NB4 (cell line): ENCODE measurements at regions not wholly inside any gene's neighbourhood (a gene's known extent, or its start where the extent isn't known, plus 50 kb on each side); places are given as distances from the start of the nearest gene placed in this dataset.

ENCODE experiments used
- MYC ChIP-seq: IDR thresholded peaks from 2 replicates; pipeline ENCODE4 v1.6.1; 2011; ENCODE audit warnings: low read depth, low read length
- POLR2A ChIP-seq: IDR thresholded peaks from 2 replicates; pipeline ENCODE4 v1.6.1; 2011; ENCODE audit warnings: mild to moderate bottlenecking; ENCODE audit not compliant: insufficient read length; ENCODE audit errors: extremely low read depth
- TF ChIP-seq, protein P1 (sequence below): IDR thresholded peaks from one replicate; pipeline ENCODE4 v1.5.1; 2012; ENCODE audit warnings: low read depth, low read length
- TF ChIP-seq, protein P2 (sequence below): IDR thresholded peaks from 2 replicates; pipeline ENCODE4 v1.6.1; 2011; ENCODE audit warnings: low read depth, low read length

DNA sequence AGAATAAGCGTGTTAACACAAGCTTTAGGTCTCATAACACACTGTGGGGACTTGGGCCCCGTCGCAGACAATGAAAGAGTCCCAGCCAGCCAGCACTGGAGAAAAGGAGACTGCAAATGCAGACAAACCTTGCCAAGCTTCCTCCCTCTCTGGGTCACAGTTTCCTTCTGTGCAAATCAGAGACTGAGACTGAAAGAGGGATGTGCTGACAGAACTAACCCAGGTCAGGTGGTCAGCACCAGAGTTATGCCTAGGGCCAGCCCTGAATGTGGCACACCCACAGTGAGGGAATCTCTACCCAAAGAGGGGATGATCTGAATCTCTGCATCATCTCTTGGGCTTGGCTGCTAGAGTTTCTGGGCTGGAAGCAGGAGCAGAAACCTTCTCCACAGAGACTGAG is 282.3 kb upstream of the CCL2 start:
- TF ChIP-seq, protein P1, sequence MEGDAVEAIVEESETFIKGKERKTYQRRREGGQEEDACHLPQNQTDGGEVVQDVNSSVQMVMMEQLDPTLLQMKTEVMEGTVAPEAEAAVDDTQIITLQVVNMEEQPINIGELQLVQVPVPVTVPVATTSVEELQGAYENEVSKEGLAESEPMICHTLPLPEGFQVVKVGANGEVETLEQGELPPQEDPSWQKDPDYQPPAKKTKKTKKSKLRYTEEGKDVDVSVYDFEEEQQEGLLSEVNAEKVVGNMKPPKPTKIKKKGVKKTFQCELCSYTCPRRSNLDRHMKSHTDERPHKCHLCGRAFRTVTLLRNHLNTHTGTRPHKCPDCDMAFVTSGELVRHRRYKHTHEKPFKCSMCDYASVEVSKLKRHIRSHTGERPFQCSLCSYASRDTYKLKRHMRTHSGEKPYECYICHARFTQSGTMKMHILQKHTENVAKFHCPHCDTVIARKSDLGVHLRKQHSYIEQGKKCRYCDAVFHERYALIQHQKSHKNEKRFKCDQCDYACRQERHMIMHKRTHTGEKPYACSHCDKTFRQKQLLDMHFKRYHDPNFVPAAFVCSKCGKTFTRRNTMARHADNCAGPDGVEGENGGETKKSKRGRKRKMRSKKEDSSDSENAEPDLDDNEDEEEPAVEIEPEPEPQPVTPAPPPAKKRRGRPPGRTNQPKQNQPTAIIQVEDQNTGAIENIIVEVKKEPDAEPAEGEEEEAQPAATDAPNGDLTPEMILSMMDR: no peak
- no peak for TF ChIP-seq POLR2A
- no peak for TF ChIP-seq MYC
- TF ChIP-seq, protein P2, sequence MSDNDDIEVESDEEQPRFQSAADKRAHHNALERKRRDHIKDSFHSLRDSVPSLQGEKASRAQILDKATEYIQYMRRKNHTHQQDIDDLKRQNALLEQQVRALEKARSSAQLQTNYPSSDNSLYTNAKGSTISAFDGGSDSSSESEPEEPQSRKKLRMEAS: no peak
